Naive B cell (primary cell): ENCODE measurements at regions not wholly inside any gene's neighbourhood (a gene's known extent, or its start where the extent isn't known, plus 50 kb on each side); places are given as distances from the start of the nearest gene placed in this dataset.

Source experiments
- ATAC-seq, 2 donors: fragments of 150-1000 bp; cut with Tn5 transposase; 2 replicates each; pipeline ENCODE4 v1.10.0; 2021; ENCODE audit warnings: low read depth in 2 of 2, mild to moderate bottlenecking in 2 of 2, moderate library complexity in 2 of 2
- DNase-seq: peaks from one replicate; pipeline ENCODE4 v3.0.0; 2022
- H3K27ac Mint-ChIP-seq, 6 donors: one replicate each; pipeline ENCODE4 v1.8.0; 2020 to 2022; ENCODE audit warnings: mild to moderate bottlenecking in 6 of 6, mixed read lengths in 6 of 6, moderate library complexity in 5 of 6, inconsistent platforms in 2 of 6
- H3K27me3 Mint-ChIP-seq, 3 donors: one replicate each; pipeline ENCODE4 v1.8.0; 2021 to 2022; ENCODE audit warnings: mixed read lengths in 3 of 3, mild to moderate bottlenecking in 1 of 3
- H3K36me3 Mint-ChIP-seq, 2 donors: one replicate each; pipeline ENCODE4 v1.8.0; 2020 to 2022; ENCODE audit warnings: mixed read lengths in 2 of 2, inconsistent platforms in 1 of 2, mild to moderate bottlenecking in 1 of 2
- H3K4me1 Mint-ChIP-seq, 3 donors: one replicate each; pipeline ENCODE4 v1.8.0; 2020 to 2022; ENCODE audit warnings: mixed read lengths in 3 of 3, inconsistent platforms in 1 of 3, mild to moderate bottlenecking in 1 of 3, moderate library complexity in 1 of 3
- H3K4me3 Mint-ChIP-seq, 8 donors: one replicate each; pipeline ENCODE4 v1.8.0; 2020 to 2022; ENCODE audit warnings: mild to moderate bottlenecking in 8 of 8, mixed read lengths in 8 of 8, moderate library complexity in 8 of 8, inconsistent platforms in 2 of 8
- H3K9me3 Mint-ChIP-seq, 7 donors: one replicate each; pipeline ENCODE4 v1.8.0; 2020 to 2022; ENCODE audit warnings: mixed read lengths in 7 of 7, mild to moderate bottlenecking in 5 of 7, inconsistent platforms in 2 of 7, moderate library complexity in 1 of 7

- no peak for ATAC-seq
- no peak overlapping the region for H3K27ac Mint-ChIP-seq
These were observed 97.1 kb downstream of the JCAD start for GRCh38 chr10:29962166-29962850.

DNA sequence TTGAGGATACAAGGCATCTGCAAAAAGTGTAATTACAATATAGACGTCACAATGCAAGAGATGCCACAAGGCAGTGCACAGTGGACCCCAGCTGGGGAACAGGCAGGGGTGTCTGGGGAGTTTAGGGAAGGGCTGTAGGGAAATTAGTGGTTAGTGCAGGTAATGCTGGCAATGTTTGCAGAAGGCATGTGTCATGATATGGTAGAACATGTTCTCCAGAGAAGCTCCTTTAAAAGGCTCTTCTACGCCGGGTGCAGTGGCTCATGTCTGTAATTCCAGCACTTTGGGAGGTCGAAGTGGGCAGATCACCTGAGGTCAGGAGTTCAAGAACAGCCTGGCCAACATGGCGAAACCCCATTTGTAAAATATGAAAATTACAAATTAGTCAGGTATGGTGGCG lies 98.0 kb downstream of the JCAD start:
- no peak for DNase-seq
- Mint-ChIP-seq H3K36me3 (no peaks in the 10 kb centered on the region), H3K27ac (no peak overlapping the region), H3K27me3 (peaks cover 0 to 18% (median 12%) of the 10 kb centered on the region in 3 donors), H3K9me3 (peaks cover 0 to 6% (median 0%) of the 10 kb centered on the region in 7 donors), H3K4me3 (no peak overlapping the region), H3K4me1 (peaks cover 4 to 7% (median 5%) of the 10 kb centered on the region in 3 donors)
- ATAC-seq, result no peak

More at GRCh38 chr10:29962166-29962850, 97.1 kb downstream of the JCAD start:
- Mint-ChIP-seq H3K4me3 (no peak overlapping the region), H3K4me1 (peaks cover 4 to 7% (median 5%) of the 10 kb centered on the region in 3 donors), H3K27me3 (peaks cover 0 to 18% (median 12%) of the 10 kb centered on the region in 3 donors), H3K9me3 (peaks cover 0 to 2% (median 0%) of the 10 kb centered on the region in 7 donors), H3K36me3 (no peaks in the 10 kb centered on the region)
- no peak for DNase-seq

DNA sequence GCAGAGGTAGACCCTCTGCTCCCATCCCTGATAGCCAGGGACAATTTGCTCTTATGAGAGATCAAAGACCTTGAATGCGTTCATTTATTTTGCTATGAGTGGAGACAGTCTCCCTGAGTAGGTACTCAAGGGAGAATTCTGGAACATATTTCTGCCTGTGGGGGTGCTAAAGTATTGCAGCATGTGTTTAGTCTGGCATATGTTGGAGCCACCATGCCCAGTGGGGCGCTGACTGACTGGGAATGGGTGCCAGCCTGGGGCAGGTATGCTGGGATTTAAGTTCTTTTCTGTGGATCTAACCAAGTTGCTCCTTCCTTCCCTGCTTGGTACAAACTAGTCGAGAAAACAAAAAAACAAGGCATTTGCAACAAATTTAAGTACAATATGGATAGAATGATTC lies 99.1 kb downstream of the JCAD start:
- H3K9me3 Mint-ChIP-seq, result peaks cover 0 to 7% (median 0%) of the 10 kb centered on the region in 7 donors
- H3K27ac Mint-ChIP-seq, result no peak overlapping the region
- DNase-seq (no peak), ATAC-seq (no peak)
- peaks cover 4 to 7% (median 5%) of the 10 kb centered on the region in 3 donors for H3K4me1 Mint-ChIP-seq
- H3K36me3 Mint-ChIP-seq, result no peaks in the 10 kb centered on the region
- peaks cover 0 to 18% (median 12%) of the 10 kb centered on the region in 3 donors for H3K27me3 Mint-ChIP-seq
- no peak overlapping the region for H3K4me3 Mint-ChIP-seq

- DNase-seq, result no peak
- Mint-ChIP-seq H3K27me3 (peaks cover 0 to 18% (median 11%) of the 10 kb centered on the region in 3 donors), H3K4me1 (peaks cover 4 to 7% (median 5%) of the 10 kb centered on the region in 3 donors), H3K27ac (peak overlapping the region in 1 of 6 donors; percentile 8), H3K9me3 (peaks cover 0 to 7% (median 0%) of the 10 kb centered on the region in 7 donors), H3K4me3 (no peak overlapping the region), H3K36me3 (no peaks in the 10 kb centered on the region)
- ATAC-seq, result no peak
These were observed 99.8 kb downstream of the JCAD start for GRCh38 chr10:29959586-29959985.

- DNase-seq, result no peak
- Mint-ChIP-seq H3K4me3 (no peak overlapping the region), H3K27ac (no peak overlapping the region), H3K27me3 (peaks cover 0 to 18% (median 6%) of the 10 kb centered on the region in 3 donors), H3K36me3 (no peaks in the 10 kb centered on the region), H3K9me3 (peaks cover 0 to 7% (median 0%) of the 10 kb centered on the region in 7 donors), H3K4me1 (peaks cover 4 to 7% (median 5%) of the 10 kb centered on the region in 3 donors)
- ATAC-seq, result no peak
These were observed 100.9 kb downstream of the JCAD start for GRCh38 chr10:29958440-29958839.

GRCh38 chr10:29957907-29958331 lies 101.5 kb downstream of the JCAD start:
- Mint-ChIP-seq H3K27me3 (peaks cover 0 to 18% (median 6%) of the 10 kb centered on the region in 3 donors), H3K9me3 (peaks cover 0 to 7% (median 0%) of the 10 kb centered on the region in 7 donors), H3K4me1 (peaks cover 4 to 7% (median 5%) of the 10 kb centered on the region in 3 donors), H3K27ac (peak overlapping the region in 1 of 6 donors; percentile 82), H3K4me3 (no peak overlapping the region), H3K36me3 (no peaks in the 10 kb centered on the region)
- ATAC-seq (no peak), DNase-seq (no peak)

DNA sequence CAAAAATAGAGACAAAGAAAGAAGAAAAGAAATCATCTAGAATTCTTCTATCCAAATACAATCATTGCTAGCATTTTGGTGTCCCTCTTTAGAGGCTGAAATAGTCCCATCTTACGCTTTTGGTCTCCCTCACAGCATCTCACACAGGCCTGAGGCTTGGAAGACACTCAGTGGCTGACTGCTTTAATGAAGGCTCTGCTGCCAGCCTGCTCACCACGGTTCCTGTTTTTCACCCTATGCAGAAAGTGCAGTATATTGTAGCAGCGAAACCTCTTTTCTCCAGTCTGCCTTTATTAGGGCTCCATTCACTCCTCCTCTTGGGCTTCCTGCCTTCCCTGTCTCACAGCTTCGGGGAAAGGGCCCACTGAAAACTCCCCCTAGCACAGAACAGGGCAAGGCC lies 102.2 kb downstream of the JCAD start:
- H3K4me1 Mint-ChIP-seq, result peaks cover 4 to 7% (median 5%) of the 10 kb centered on the region in 3 donors
- peaks cover 0 to 18% (median 6%) of the 10 kb centered on the region in 3 donors for H3K27me3 Mint-ChIP-seq
- H3K36me3 Mint-ChIP-seq, result no peaks in the 10 kb centered on the region
- DNase-seq (no peak), ATAC-seq (no peak)
- H3K9me3 Mint-ChIP-seq, result peaks cover 0 to 7% (median 0%) of the 10 kb centered on the region in 7 donors
- H3K4me3 Mint-ChIP-seq, result no peak overlapping the region
- H3K27ac Mint-ChIP-seq, result no peak overlapping the region

- DNase-seq (no peak), ATAC-seq (no peak)
- peaks cover 0 to 13% (median 6%) of the 10 kb centered on the region in 3 donors for H3K27me3 Mint-ChIP-seq
- no peaks in the 10 kb centered on the region for H3K36me3 Mint-ChIP-seq
- peaks cover 4 to 7% (median 5%) of the 10 kb centered on the region in 3 donors for H3K4me1 Mint-ChIP-seq
- peak overlapping the region in 1 of 6 donors; percentile 64 for H3K27ac Mint-ChIP-seq
- peaks cover 0 to 7% (median 0%) of the 10 kb centered on the region in 7 donors for H3K9me3 Mint-ChIP-seq
- H3K4me3 Mint-ChIP-seq, result no peak overlapping the region
These were observed 103.0 kb downstream of the JCAD start for GRCh38 chr10:29956335-29956924.

DNA sequence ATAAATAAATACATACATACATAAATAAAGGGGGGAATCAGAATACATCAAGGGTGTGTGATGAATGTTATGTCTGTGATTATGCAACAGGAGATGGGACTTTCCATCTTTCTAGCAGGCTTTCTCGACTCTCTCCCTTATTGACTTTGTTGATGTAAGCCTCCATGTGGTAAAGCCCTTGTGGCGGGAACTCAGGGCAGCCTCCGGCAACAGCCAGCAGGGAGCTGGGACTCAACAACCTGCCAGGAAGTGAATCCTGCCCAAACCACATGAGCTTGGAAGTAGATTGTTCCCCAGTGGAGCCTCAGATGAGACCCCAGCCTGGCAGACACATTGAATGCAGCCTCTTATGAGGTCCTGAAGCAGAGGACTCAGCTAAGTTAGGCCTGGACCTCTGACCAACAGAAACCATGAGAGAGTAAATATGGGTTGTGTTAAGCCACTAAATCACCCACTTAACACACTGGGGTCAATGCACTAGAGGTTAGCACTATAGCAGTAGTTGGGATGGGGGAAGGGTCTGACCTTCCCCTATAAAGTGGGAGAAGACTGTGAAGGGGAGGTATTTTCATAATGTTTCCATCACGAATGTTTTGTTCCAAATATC lies 104.0 kb downstream of the JCAD start:
- H3K27me3 Mint-ChIP-seq, result peaks cover 0 to 3% (median 3%) of the 10 kb centered on the region in 3 donors
- H3K4me3 Mint-ChIP-seq, result no peak overlapping the region
- DNase-seq (no peak), ATAC-seq (no peak)
- peak overlapping the region in 1 of 6 donors; percentile 85 for H3K27ac Mint-ChIP-seq
- H3K4me1 Mint-ChIP-seq, result peaks cover 4 to 7% (median 5%) of the 10 kb centered on the region in 3 donors
- H3K9me3 Mint-ChIP-seq, result peaks cover 0 to 7% (median 0%) of the 10 kb centered on the region in 7 donors
- H3K36me3 Mint-ChIP-seq, result no peaks in the 10 kb centered on the region

GRCh38 chr10:29951441-29951931 lies 107.9 kb downstream of the JCAD start:
- Mint-ChIP-seq H3K4me1 (no peaks in the 10 kb centered on the region), H3K27ac (no peak overlapping the region), H3K9me3 (peaks cover 0 to 3% (median 0%) of the 10 kb centered on the region in 7 donors), H3K27me3 (no peaks in the 10 kb centered on the region), H3K36me3 (no peaks in the 10 kb centered on the region), H3K4me3 (no peak overlapping the region)
- DNase-seq (no peak), ATAC-seq (no peak)

DNA sequence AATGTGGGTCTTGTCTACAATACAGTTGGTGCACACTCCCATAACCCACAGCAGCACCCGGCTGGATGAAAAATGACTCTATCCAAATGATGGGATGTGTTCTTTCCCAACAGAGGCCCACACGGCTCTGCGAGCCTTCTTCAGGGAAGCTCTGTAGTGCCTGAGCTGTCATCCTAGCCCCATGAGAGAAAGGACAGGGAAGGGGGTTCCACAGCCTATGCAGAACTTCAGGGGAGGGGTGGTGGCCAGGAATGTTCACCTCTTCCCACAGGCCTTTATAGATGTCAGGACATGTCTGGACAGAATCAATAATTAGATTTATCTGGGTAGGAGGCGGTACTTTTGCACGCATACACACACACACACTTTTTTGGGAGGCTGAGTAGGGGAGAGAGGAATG lies 109.0 kb downstream of the JCAD start:
- Mint-ChIP-seq H3K27ac (no peak overlapping the region), H3K4me3 (no peak overlapping the region), H3K27me3 (peaks cover 0 to 6% (median 0%) of the 10 kb centered on the region in 3 donors), H3K9me3 (no peaks in the 10 kb centered on the region), H3K36me3 (no peaks in the 10 kb centered on the region), H3K4me1 (no peaks in the 10 kb centered on the region)
- no peak for DNase-seq
- no peak for ATAC-seq

DNA sequence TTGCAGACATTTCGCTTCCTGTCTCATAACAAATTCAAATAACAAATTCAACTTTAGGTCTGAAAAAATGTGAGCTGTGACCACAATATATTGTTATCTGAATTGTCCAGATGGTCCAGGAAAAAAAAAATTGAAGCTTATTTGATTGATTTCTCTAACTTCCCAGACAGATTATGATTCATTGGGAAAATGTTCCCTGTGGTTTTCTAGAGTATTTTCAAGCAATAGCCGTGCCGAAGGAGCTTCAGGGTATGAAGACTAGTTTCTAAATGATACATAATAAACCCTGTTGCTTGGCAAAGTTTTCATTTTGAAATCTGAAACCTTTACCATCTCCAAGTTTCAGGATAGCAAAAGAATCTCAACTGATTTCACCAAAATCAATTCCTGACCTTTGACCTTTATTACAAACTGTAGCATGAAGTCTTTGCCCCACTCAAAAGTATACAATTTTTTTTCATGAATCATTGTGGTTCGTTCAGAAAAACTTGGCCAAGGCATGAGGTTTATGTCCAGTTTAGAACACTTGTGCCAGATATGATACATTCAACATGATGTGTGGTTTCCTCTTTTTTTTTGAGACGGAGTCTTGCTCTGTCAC lies 109.9 kb downstream of the JCAD start:
- Mint-ChIP-seq H3K27me3 (peaks cover 0 to 6% (median 0%) of the 10 kb centered on the region in 3 donors), H3K27ac (no peak overlapping the region), H3K9me3 (no peaks in the 10 kb centered on the region), H3K4me3 (no peak overlapping the region), H3K36me3 (no peaks in the 10 kb centered on the region), H3K4me1 (no peaks in the 10 kb centered on the region)
- no peak for DNase-seq
- no peak for ATAC-seq

DNA sequence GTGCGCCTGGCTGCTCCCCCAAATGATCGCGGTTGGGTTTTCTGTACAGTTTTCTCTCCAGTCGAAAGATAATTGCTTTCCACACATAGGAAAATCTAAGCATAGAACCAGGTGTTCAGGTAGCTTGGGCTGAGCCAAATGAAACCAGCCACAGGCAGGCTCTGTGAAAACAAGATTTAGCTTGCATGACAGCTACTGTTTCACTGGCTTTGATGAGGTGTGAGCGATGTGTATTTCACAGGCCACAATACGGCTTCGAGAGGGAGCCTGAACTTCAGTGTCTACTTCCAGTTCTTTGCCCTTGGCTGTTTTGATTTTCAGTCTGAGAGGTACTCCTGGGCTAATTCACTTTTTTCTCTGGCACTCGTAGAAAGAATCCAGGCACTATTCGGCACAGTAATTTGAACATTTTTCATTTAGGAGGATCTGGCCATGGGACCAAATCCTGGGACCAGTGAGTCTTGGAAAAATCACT lies 110.5 kb downstream of the JCAD start:
- H3K9me3 Mint-ChIP-seq, result no peaks in the 10 kb centered on the region
- H3K27me3 Mint-ChIP-seq, result peaks cover 0 to 6% (median 0%) of the 10 kb centered on the region in 3 donors
- no peaks in the 10 kb centered on the region for H3K36me3 Mint-ChIP-seq
- H3K27ac Mint-ChIP-seq, result no peak overlapping the region
- H3K4me3 Mint-ChIP-seq, result no peak overlapping the region
- no peak for ATAC-seq
- no peak for DNase-seq
- no peaks in the 10 kb centered on the region for H3K4me1 Mint-ChIP-seq
